Ovary (tissue), 7 donors: ENCODE measurements at regions not wholly inside any gene's neighbourhood (a gene's known extent, or its start where the extent isn't known, plus 50 kb on each side); places are given as distances from the start of the nearest gene placed in this dataset.

ENCODE experiments used
- DNase-seq, 5 donors: peaks; one replicate each; pipeline ENCODE4 v3.0.0-alpha.2; 2019 to 2020
- H3K27ac ChIP-seq, 2 donors: fragments of 200-600 bp; one replicate each; pipeline versions ENCODE4 v1.5.1 to v1.8.0; 2019 to 2022
- H3K27me3 ChIP-seq: fragments of 200-600 bp; one replicate; pipeline ENCODE4 v1.8.0; 2022
- H3K36me3 ChIP-seq: fragments of 200-600 bp; sonication (generic); one replicate; pipeline ENCODE4 v1.5.1; 2019
- H3K4me1 ChIP-seq: one replicate; pipeline ENCODE4 v1.8.1; 2013; ENCODE audit warnings: mild to moderate bottlenecking, moderate library complexity; ENCODE audit not compliant: insufficient read depth
- H3K4me3 ChIP-seq: fragments of 200-600 bp; sonication (generic); one replicate; pipeline ENCODE4 v1.5.1; 2017
- H3K9me3 ChIP-seq, 2 donors: fragments of 200-600 bp in 1 of 2; sonication (generic) in 1 of 2; one replicate each; pipeline versions ENCODE4 v1.5.1 to v1.8.1; 2013 to 2019; ENCODE audit warnings: mild to moderate bottlenecking in 1 of 2, moderate library complexity in 1 of 2
- CTCF ChIP-seq, 3 donors: fragments of 450-650 bp in 2 of 3; fragments of 200-600 bp in 1 of 3; IDR thresholded peaks; one replicate each; pipeline versions ENCODE4 v1.5.1 to v1.8.0; 2016 to 2022; ENCODE audit warnings: antibody characterized with exemption in 3 of 3, mild to moderate bottlenecking in 1 of 3
- EP300 ChIP-seq: sonication (generic); formaldehyde crosslinking; IDR thresholded peaks from one replicate; pipeline ENCODE4 v1.6.1; 2017; ENCODE audit warnings: antibody characterized with exemption
- POLR2A ChIP-seq: fragments of 450-650 bp; IDR thresholded peaks from one replicate; pipeline ENCODE4 v1.6.1; 2017; ENCODE audit warnings: antibody characterized with exemption, mild to moderate bottlenecking, moderate library complexity
- WGBS, 3 donors: extraction: QIAGEN DNeasy Blood & Tissue Kit in 1 of 3; methylation state at CpG; one replicate each; pipeline versions ENCODE4 v1.1.5 to v1.1.7; 2013 to 2017; 5-methylcytosine and 5-hydroxymethylcytosine counted together
- intact Hi-C, 4 donors: fragments of 100-400 bp; cut with DNase I; formaldehyde crosslinking; loops; one replicate each; pipeline versions ENCODE4 v1.11.0 to v1.15.1; 2022 to 2023
- donor health status: DM: no; HTN: no; CAD: no; lungs with moderate emphysema.
- donor health status: DM: no; HTN: no; CAD: no.
- donor health status: Bipolar disorder and iron deficiency.
- donor health status: DM: no; HTN: no; CAD: no.
- donor health status: DM: yes; HTN: yes; CAD: no.

- Histone ChIP-seq H3K27me3 (no peaks in the 10 kb centered on the region), H3K4me1 (no peaks in the 10 kb centered on the region), H3K9me3 (no peaks in the 10 kb centered on the region), H3K27ac (no peak overlapping the region), H3K36me3 (no peaks in the 10 kb centered on the region), H3K4me3 (no peak overlapping the region)
- 87 to 94% (median 89%) methylated on average over 2 of the region's 2 CpGs for WGBS, 3 donors
- no peak for DNase-seq
- TF ChIP-seq EP300 = no peak
- TF ChIP-seq POLR2A = no peak
- TF ChIP-seq CTCF (IDR thresholded peaks at IDR 0.05) = no peak
- intact Hi-C loops = loop anchor here in 1 of 4 donors (5.0 kb wide), 1 partner anchor 495 kb away; no protein-coding TSS in a partner anchor
Measured at GRCh38 chr3:41112466-41112865, 86.8 kb upstream of the CTNNB1 start.

GRCh38 chr3:41115069-41115468 lies 84.2 kb upstream of the CTNNB1 start:
- Histone ChIP-seq H3K36me3 (no peaks in the 10 kb centered on the region), H3K4me1 (no peaks in the 10 kb centered on the region), H3K9me3 (no peaks in the 10 kb centered on the region), H3K27ac (no peak overlapping the region), H3K4me3 (no peak overlapping the region), H3K27me3 (no peaks in the 10 kb centered on the region)
- intact Hi-C loops = no loop called here
- DNase-seq = no peak
- 81 to 97% (median 94%) methylated on average over 4 of the region's 4 CpGs for WGBS, 3 donors
- TF ChIP-seq CTCF (IDR thresholded peaks at IDR 0.05) = no peak

- 75 to 83% (median 79%) methylated on average over 8 of the region's 8 CpGs for WGBS, 3 donors
- TF ChIP-seq POLR2A = no peak
- TF ChIP-seq EP300 = no peak
- TF ChIP-seq CTCF (IDR thresholded peaks at IDR 0.05) = no peak
- no peak for DNase-seq
- H3K27me3 ChIP-seq = no peaks in the 10 kb centered on the region
- H3K27ac ChIP-seq = no peak overlapping the region
- intact Hi-C loops = no loop called here
- H3K4me3 ChIP-seq = no peak overlapping the region
- no peaks in the 10 kb centered on the region for H3K4me1 ChIP-seq
- no peaks in the 10 kb centered on the region for H3K36me3 ChIP-seq
- H3K9me3 ChIP-seq = no peaks in the 10 kb centered on the region
Measured at GRCh38 chr3:41116851-41117250, 82.5 kb upstream of the CTNNB1 start.

GRCh38 chr3:41117398-41117870 lies 81.9 kb upstream of the CTNNB1 start:
- TF ChIP-seq CTCF (IDR thresholded peaks at IDR 0.05) (no peak), EP300 (peak; percentile 36)
- intact Hi-C loops = no loop called here
- no peak overlapping the region for H3K4me3 ChIP-seq
- no peaks in the 10 kb centered on the region for H3K27me3 ChIP-seq
- 78 to 79% (median 79%) methylated on average over 15 of the region's 15 CpGs for WGBS, 3 donors
- DNase-seq = peak; percentile 18 to 56 (median 35)
- no peak overlapping the region for H3K27ac ChIP-seq
- no peaks in the 10 kb centered on the region for H3K9me3 ChIP-seq
- no peaks in the 10 kb centered on the region for H3K36me3 ChIP-seq
- H3K4me1 ChIP-seq = no peaks in the 10 kb centered on the region
